Fibroblast of lung (primary cell): ENCODE measurements at regions not wholly inside any gene's neighbourhood (a gene's known extent, or its start where the extent isn't known, plus 50 kb on each side); places are given as distances from the start of the nearest gene placed in this dataset.

ENCODE experiments used
- CTCF ChIP-seq, 2 donors: IDR thresholded peaks in 1 of 2; conservative IDR thresholded peaks in 1 of 2; 1 replicate in 1 of 2; 2 replicates in 1 of 2; pipeline ENCODE4 v1.5.1; 2011 to 2012; ENCODE audit warnings: low read length in 2 of 2, control low read depth in 1 of 2, inconsistent platforms in 1 of 2, low read depth in 1 of 2, mild to moderate bottlenecking in 1 of 2
- EZH2 ChIP-seq: IDR thresholded peaks from 2 replicates; pipeline ENCODE4 v1.5.1; 2012; ENCODE audit warnings: low read length, control low read depth, mild to moderate bottlenecking; ENCODE audit errors: missing control alignments

- TF ChIP-seq CTCF (conservative IDR thresholded peaks at IDR 0.05 in 1 of 2, IDR thresholded peaks at IDR 0.05 in 1 of 2; ENCODE audit: low read depth in 1 of 2, low read length in 2 of 2), result no peak
- no peak for TF ChIP-seq EZH2
Observed at GRCh38 chr4:64105903-64106302, 303.3 kb downstream of the TECRL start.
